ENCODE measurements at regions not wholly inside any gene's neighbourhood (a gene's known extent, or its start where the extent isn't known, plus 50 kb on each side); places are given as distances from the start of the nearest gene placed in this dataset.

DNA sequence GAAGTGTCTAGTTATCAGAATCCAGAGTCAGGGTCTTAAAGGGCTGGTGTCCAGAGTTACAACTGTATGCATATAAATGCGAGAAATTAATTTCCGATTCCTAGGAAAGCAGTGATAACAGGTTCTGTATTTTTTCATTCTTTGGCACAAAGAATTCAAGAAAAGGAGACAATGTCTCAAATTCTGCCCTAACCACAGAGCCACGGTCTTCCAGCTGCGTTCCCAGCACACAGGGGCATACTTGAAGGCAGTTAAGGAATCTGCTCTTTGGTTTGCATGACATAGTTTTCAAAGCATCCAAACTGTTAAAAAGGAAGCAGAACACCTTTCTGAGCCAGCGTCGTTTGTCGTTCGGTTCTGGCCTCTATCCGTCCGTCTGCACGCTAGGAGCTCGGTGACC is 416.9 kb upstream of the MKI67 start:
- TF ChIP-seq, protein P1, sequence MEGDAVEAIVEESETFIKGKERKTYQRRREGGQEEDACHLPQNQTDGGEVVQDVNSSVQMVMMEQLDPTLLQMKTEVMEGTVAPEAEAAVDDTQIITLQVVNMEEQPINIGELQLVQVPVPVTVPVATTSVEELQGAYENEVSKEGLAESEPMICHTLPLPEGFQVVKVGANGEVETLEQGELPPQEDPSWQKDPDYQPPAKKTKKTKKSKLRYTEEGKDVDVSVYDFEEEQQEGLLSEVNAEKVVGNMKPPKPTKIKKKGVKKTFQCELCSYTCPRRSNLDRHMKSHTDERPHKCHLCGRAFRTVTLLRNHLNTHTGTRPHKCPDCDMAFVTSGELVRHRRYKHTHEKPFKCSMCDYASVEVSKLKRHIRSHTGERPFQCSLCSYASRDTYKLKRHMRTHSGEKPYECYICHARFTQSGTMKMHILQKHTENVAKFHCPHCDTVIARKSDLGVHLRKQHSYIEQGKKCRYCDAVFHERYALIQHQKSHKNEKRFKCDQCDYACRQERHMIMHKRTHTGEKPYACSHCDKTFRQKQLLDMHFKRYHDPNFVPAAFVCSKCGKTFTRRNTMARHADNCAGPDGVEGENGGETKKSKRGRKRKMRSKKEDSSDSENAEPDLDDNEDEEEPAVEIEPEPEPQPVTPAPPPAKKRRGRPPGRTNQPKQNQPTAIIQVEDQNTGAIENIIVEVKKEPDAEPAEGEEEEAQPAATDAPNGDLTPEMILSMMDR (IDR thresholded peaks at IDR 0.05): no peak
- TF ChIP-seq POLR2A (IDR thresholded peaks at IDR 0.05): no peak

All from lower leg skin (tissue), 3 donors.